ENCODE measurements at regions not wholly inside any gene's neighbourhood (a gene's known extent, or its start where the extent isn't known, plus 50 kb on each side); places are given as distances from the start of the nearest gene placed in this dataset.

DNA sequence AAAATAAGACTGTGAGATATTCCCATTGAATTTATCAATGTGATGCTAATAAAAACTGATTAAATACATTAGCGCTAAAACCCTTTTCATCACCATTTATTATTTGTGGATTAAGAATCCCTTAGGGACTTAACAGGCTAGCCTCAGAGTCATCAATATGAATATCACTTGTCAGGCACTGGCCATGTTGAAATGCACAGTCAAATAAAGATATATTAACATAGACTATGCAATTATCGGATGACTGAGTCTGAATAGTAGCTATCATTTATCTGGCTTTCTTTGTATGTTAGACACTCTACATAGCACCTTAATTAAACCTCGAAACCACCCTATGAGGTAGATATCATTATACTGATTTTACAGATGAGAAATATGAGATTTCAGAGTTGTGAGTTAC lies 213.6 kb downstream of the RDH14 start:
- TF ChIP-seq, protein P1, sequence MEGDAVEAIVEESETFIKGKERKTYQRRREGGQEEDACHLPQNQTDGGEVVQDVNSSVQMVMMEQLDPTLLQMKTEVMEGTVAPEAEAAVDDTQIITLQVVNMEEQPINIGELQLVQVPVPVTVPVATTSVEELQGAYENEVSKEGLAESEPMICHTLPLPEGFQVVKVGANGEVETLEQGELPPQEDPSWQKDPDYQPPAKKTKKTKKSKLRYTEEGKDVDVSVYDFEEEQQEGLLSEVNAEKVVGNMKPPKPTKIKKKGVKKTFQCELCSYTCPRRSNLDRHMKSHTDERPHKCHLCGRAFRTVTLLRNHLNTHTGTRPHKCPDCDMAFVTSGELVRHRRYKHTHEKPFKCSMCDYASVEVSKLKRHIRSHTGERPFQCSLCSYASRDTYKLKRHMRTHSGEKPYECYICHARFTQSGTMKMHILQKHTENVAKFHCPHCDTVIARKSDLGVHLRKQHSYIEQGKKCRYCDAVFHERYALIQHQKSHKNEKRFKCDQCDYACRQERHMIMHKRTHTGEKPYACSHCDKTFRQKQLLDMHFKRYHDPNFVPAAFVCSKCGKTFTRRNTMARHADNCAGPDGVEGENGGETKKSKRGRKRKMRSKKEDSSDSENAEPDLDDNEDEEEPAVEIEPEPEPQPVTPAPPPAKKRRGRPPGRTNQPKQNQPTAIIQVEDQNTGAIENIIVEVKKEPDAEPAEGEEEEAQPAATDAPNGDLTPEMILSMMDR (IDR thresholded peaks at IDR 0.05) = no peak
- TF ChIP-seq POLR2A (IDR thresholded peaks at IDR 0.05) = no peak

Measured in esophagus squamous epithelium (tissue), 4 donors.